ENCODE measurements at regions not wholly inside any gene's neighbourhood (a gene's known extent, or its start where the extent isn't known, plus 50 kb on each side); places are given as distances from the start of the nearest gene placed in this dataset.

GRCh38 chr19:28445826-28446225 is 767.1 kb downstream of the UQCRFS1 start:
- ChIA-PET CTCF (interaction anchor here (0.7 to 1.4 kb wide), 5 partner anchors 12 to 187 kb away, joined by 3 read pairs; no protein-coding TSS in a partner anchor), POLR2A (no interaction called here)
- H3K9me3 ChIP-seq (ENCODE audit: control insufficient read depth, insufficient read depth, low read depth, low read length): no peaks in the 10 kb centered on the region; the same call in 1 of the 2 replicates
- no peak overlapping the region for H3K4me3 ChIP-seq (ENCODE audit: low read depth, low read length)
- peaks cover 16% of the 10 kb centered on the region for H3K4me1 ChIP-seq (ENCODE audit: control insufficient read depth, insufficient read depth, low read length)
- TF ChIP-seq OVOL3 (tag by site-specific recombination; IDR thresholded peaks at IDR 0.05) (no peak), TRIM28 (IDR thresholded peaks at IDR 0.05; ENCODE audit: borderline replicate concordance, low read length) (no peak), ZNF585B (tag by site-specific recombination; IDR thresholded peaks at IDR 0.05) (no peak), ZNF157 (tag by site-specific recombination; IDR thresholded peaks at IDR 0.05) (no peak), ZNF174 (tag by site-specific recombination; IDR thresholded peaks at IDR 0.05) (no peak), ZNF184 (tag by site-specific recombination; IDR thresholded peaks at IDR 0.05) (no peak), ZNF132 (tag by site-specific recombination; IDR thresholded peaks at IDR 0.05; ENCODE audit: borderline replicate concordance) (no peak), GFI1B (tag by site-specific recombination; IDR thresholded peaks at IDR 0.05) (no peak), ZNF394 (tag by site-specific recombination; IDR thresholded peaks at IDR 0.05; ENCODE audit: borderline replicate concordance) (no peak), KLF7 (tag by site-specific recombination; IDR thresholded peaks at IDR 0.05; ENCODE audit: borderline replicate concordance) (no peak), IKZF3 (tag by site-specific recombination; IDR thresholded peaks at IDR 0.05) (no peak), GLIS2 (tag by site-specific recombination; IDR thresholded peaks at IDR 0.05) (no peak), ZNF48 (tag by site-specific recombination; IDR thresholded peaks at IDR 0.05) (no peak), MYNN (tag by site-specific recombination; IDR thresholded peaks at IDR 0.05; ENCODE audit: borderline replicate concordance) (no peak), ZNF670 (tag by site-specific recombination; IDR thresholded peaks at IDR 0.05; ENCODE audit: low read depth) (no peak), ZNF121 (tag by site-specific recombination; IDR thresholded peaks at IDR 0.05) (no peak)
- TF ChIP-seq, protein P1, sequence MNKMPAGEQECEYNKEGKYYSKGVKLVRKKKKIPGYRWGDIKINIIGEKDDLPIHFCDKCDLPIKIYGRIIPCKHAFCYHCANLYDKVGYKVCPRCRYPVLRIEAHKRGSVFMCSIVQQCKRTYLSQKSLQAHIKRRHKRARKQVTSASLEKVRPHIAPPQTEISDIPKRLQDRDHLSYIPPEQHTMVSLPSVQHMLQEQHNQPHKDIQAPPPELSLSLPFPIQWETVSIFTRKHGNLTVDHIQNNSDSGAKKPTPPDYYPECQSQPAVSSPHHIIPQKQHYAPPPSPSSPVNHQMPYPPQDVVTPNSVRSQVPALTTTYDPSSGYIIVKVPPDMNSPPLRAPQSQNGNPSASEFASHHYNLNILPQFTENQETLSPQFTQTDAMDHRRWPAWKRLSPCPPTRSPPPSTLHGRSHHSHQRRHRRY (tag by site-specific recombination; IDR thresholded peaks at IDR 0.05): no peak
- TF ChIP-seq, protein P2, sequence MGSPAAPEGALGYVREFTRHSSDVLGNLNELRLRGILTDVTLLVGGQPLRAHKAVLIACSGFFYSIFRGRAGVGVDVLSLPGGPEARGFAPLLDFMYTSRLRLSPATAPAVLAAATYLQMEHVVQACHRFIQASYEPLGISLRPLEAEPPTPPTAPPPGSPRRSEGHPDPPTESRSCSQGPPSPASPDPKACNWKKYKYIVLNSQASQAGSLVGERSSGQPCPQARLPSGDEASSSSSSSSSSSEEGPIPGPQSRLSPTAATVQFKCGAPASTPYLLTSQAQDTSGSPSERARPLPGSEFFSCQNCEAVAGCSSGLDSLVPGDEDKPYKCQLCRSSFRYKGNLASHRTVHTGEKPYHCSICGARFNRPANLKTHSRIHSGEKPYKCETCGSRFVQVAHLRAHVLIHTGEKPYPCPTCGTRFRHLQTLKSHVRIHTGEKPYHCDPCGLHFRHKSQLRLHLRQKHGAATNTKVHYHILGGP (tag by site-specific recombination; IDR thresholded peaks at IDR 0.05): no peak
- TF ChIP-seq, protein P3, sequence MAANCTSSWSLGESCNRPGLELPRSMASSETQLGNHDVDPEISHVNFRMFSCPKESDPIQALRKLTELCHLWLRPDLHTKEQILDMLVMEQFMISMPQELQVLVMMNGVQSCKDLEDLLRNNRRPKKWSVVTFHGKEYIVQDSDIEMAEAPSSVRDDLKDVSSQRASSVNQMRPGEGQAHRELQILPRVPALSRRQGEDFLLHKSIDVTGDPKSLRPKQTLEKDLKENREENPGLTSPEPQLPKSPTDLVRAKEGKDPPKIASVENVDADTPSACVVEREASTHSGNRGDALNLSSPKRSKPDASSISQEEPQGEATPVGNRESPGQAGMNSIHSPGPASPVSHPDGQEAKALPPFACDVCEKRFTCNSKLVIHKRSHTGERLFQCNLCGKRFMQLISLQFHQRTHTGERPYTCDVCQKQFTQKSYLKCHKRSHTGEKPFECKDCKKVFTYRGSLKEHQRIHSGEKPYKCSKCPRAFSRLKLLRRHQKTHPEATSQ (tag by site-specific recombination; IDR thresholded peaks at IDR 0.05): no peak
- TF ChIP-seq, protein P4, sequence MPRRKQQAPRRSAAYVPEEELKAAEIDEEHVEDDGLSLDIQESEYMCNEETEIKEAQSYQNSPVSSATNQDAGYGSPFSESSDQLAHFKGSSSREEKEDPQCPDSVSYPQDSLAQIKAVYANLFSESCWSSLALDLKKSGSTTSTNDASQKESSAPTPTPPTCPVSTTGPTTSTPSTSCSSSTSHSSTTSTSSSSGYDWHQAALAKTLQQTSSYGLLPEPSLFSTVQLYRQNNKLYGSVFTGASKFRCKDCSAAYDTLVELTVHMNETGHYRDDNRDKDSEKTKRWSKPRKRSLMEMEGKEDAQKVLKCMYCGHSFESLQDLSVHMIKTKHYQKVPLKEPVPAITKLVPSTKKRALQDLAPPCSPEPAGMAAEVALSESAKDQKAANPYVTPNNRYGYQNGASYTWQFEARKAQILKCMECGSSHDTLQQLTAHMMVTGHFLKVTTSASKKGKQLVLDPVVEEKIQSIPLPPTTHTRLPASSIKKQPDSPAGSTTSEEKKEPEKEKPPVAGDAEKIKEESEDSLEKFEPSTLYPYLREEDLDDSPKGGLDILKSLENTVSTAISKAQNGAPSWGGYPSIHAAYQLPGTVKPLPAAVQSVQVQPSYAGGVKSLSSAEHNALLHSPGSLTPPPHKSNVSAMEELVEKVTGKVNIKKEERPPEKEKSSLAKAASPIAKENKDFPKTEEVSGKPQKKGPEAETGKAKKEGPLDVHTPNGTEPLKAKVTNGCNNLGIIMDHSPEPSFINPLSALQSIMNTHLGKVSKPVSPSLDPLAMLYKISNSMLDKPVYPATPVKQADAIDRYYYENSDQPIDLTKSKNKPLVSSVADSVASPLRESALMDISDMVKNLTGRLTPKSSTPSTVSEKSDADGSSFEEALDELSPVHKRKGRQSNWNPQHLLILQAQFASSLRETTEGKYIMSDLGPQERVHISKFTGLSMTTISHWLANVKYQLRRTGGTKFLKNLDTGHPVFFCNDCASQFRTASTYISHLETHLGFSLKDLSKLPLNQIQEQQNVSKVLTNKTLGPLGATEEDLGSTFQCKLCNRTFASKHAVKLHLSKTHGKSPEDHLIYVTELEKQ (tag by site-specific recombination; IDR thresholded peaks at IDR 0.05; ENCODE audit: borderline replicate concordance): no peak
- 0 out of 2 replicates have a peak overlapping the region, but pooled peaks have one; percentile 16 for H3K27ac ChIP-seq (ENCODE audit: extremely low read depth, low read depth, low read length)
- no peaks in the 10 kb centered on the region for H3K36me3 ChIP-seq (ENCODE audit: control insufficient read depth in 2 of 2, insufficient read depth in 1 of 2, low read length in 2 of 2)
